Common myeloid progenitor, CD34-positive (primary cell): ENCODE measurements at regions not wholly inside any gene's neighbourhood (a gene's known extent, or its start where the extent isn't known, plus 50 kb on each side); places are given as distances from the start of the nearest gene placed in this dataset.
"Not testable (repeated sequence)": the region's sequence is repeated elsewhere in the genome, so short reads cannot be mapped to it uniquely, and the experiment has no call there.

Source experiments
- CTCF ChIA-PET: fragments of 350-600 bp; sonication (Branson Sonifier 250); formaldehyde crosslinking; loops from one replicate; lab custom pipeline; 2021; ENCODE audit warnings: antibody characterized with exemption; lab: Charles Lee
- POLR2A ChIA-PET: fragments of 350-600 bp; sonication (Branson Sonifier 250); formaldehyde crosslinking; loops from one replicate; lab custom pipeline; 2021; ENCODE audit warnings: antibody characterized with exemption; lab: Charles Lee
- DNase-seq, 3 donors: peaks; one replicate each; pipeline versions ENCODE4 v3.0.0 to v3.0.0-alpha.2; 2013
- H3K27ac ChIP-seq, 2 experiments: 1 replicate in 1 of 2; 2 replicates in 1 of 2; pipeline ENCODE4 v1.7.0; 2013; ENCODE audit warnings: inconsistent platforms in 2 of 2, low read length in 2 of 2, mild to moderate bottlenecking in 2 of 2, low read depth in 1 of 2, moderate library complexity in 1 of 2; ENCODE audit not compliant: severe bottlenecking in 2 of 2, insufficient read depth in 1 of 2, poor library complexity in 1 of 2
- H3K27me3 ChIP-seq, 5 experiments: replicated peaks in 2 of 5; 1 replicate in 3 of 5; 2 replicates in 2 of 5; pipeline versions ENCODE4 v1.6.1 to v1.7.0; 2013; ENCODE audit warnings: low read length in 4 of 5, mild to moderate bottlenecking in 2 of 5, moderate library complexity in 2 of 5, inconsistent platforms in 1 of 5; ENCODE audit not compliant: insufficient read depth in 5 of 5, control insufficient read depth in 4 of 5
- H3K36me3 ChIP-seq, 4 experiments: 1 replicate in 2 of 4; 2 replicates in 2 of 4; pipeline versions ENCODE4 v1.6.1 to v1.7.0; 2013; ENCODE audit warnings: low read length in 3 of 4, control low read depth in 1 of 4, mild to moderate bottlenecking in 1 of 4; ENCODE audit not compliant: control insufficient read depth in 4 of 4, insufficient read depth in 4 of 4
- H3K4me1 ChIP-seq, 4 experiments: 1 replicate in 3 of 4; 2 replicates in 1 of 4; pipeline versions ENCODE4 v1.6.1 to v1.7.1; 2013; ENCODE audit warnings: low read length in 3 of 4, mild to moderate bottlenecking in 3 of 4, control low read depth in 1 of 4, inconsistent platforms in 1 of 4, moderate library complexity in 1 of 4; ENCODE audit not compliant: control insufficient read depth in 4 of 4, insufficient read depth in 4 of 4; ENCODE audit errors: control extremely low read depth in 1 of 4
- H3K4me3 ChIP-seq, 7 experiments: 1 replicate in 4 of 7; 2 replicates in 3 of 7; pipeline versions ENCODE4 v1.5.1 to v1.7.0; 2013; ENCODE audit warnings: mild to moderate bottlenecking in 7 of 7, low read length in 6 of 7, moderate library complexity in 6 of 7, inconsistent platforms in 2 of 7, low read depth in 2 of 7, control low read depth in 1 of 7; ENCODE audit not compliant: insufficient read depth in 4 of 7, control insufficient read depth in 1 of 7; ENCODE audit errors: extremely low read depth in 1 of 7
- H3K9me3 ChIP-seq, 5 experiments: 1 replicate in 4 of 5; 2 replicates in 1 of 5; pipeline versions ENCODE4 v1.6.1 to v1.7.1; 2013; ENCODE audit warnings: low read length in 4 of 5, mild to moderate bottlenecking in 2 of 5, inconsistent platforms in 1 of 5, low read depth in 1 of 5, moderate library complexity in 1 of 5; ENCODE audit not compliant: control insufficient read depth in 4 of 5, insufficient read depth in 2 of 5; ENCODE audit errors: control extremely low read depth in 1 of 5
- WGBS: methylation state at CpG from one replicate; pipeline ENCODE4 v1.1.5; 2013; ENCODE audit not compliant: insufficient coverage; 5-methylcytosine and 5-hydroxymethylcytosine counted together

DNA sequence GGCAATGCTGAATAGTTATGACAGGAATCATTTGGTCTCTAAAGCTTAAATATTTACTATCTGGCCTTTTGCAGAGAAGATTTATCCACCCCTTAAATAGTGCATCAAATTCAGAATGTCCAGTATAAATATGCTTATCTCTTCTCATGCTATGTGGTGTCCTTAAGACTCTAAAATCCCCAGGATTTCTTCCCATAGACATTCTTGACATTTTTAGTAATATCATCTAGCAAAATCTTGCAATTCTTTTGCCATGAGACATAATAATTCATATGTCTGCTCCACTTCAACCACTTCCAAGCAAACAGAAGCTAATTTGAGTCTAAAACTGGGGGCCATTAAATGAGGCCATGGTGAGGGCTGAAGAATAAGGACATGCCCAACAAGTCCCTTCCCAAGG lies 1923.4 kb upstream of the CDH9 start:
- no peaks in the 10 kb centered on the region for H3K27me3 ChIP-seq
- H3K36me3 ChIP-seq, result no peaks in the 10 kb centered on the region
- DNase-seq, result no peak
- H3K4me3 ChIP-seq, result no peak overlapping the region
- ChIA-PET CTCF (no interaction called here), POLR2A (no interaction called here)
- H3K27ac ChIP-seq, result no peak overlapping the region
- H3K4me1 ChIP-seq, result no peaks in the 10 kb centered on the region
- H3K9me3 ChIP-seq, result no peaks in the 10 kb centered on the region

DNA sequence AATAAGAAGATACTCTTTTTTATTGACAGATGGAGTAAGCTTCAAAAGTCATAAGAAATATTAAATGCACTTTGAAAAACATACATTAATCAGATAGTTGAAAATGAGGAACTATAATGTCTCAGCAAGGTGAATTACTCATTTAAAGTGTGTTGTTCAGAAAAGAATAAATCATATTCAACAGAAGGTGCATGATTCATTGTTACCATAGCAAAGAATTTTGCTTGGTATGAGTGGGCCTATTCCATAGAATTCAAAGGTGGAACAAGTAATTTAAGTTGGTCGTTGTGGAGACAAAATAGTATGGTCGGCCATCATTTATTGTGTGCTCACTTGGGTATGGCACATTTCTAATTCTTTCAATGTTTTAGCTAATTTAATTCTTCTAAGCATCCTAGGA lies 1920.2 kb upstream of the CDH9 start:
- ChIA-PET POLR2A (no interaction called here), CTCF (no interaction called here)
- no peak overlapping the region for H3K4me3 ChIP-seq
- no CpG with 5 or more reads among the region's 2 CpGs for WGBS
- no peaks in the 10 kb centered on the region for H3K9me3 ChIP-seq
- DNase-seq, result no peak
- no peak overlapping the region for H3K27ac ChIP-seq
- H3K4me1 ChIP-seq, result no peaks in the 10 kb centered on the region
- no peaks in the 10 kb centered on the region for H3K36me3 ChIP-seq
- no peaks in the 10 kb centered on the region for H3K27me3 ChIP-seq

DNA sequence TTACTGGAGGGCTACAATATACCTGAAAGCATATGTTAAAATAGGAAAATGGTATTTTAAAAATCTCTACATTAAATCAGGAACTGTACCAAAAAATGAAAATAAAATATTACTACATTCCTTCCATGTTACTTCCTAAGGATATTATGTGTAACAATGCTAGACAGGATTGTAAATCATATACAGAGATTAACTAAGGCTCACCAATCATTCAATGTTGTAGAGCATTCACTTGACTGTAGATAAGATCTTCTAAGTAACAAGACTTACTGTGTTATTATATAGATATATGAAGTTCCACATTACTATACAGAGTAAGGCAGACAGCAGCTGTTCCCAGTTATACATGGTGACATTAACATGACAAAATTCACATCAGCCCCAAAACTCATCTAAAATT lies 1919.1 kb upstream of the CDH9 start:
- H3K27me3 ChIP-seq, result no peaks in the 10 kb centered on the region
- no peak overlapping the region for H3K4me3 ChIP-seq
- H3K9me3 ChIP-seq, result no peaks in the 10 kb centered on the region
- no peaks in the 10 kb centered on the region for H3K4me1 ChIP-seq
- H3K27ac ChIP-seq, result no peak overlapping the region
- no peaks in the 10 kb centered on the region for H3K36me3 ChIP-seq
- ChIA-PET POLR2A (no interaction called here), CTCF (no interaction called here)
- DNase-seq, result no peak

DNA sequence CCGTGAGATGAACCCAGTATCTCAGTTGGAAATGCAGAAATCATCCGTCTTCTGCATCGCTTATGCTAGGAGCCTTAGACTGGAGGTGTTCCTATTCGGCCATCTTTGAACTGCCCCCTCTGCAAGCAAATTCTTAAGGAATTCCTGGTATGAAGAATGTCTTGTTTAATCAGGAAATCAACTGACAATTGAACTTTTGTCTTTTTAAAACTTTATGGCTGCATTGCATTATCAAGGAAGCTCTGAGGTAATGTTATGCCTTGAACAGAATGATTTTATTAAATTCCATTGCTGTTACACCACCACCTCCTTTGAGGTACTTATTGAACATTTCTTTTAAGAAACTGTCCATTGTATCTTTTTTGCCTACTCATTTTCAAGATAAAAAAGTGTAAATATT lies 1915.7 kb upstream of the CDH9 start:
- no peak for DNase-seq
- 83% methylated on average over 1 of the region's 4 CpGs for WGBS
- Histone ChIP-seq H3K4me3 (no peak overlapping the region), H3K9me3 (no peaks in the 10 kb centered on the region), H3K36me3 (no peaks in the 10 kb centered on the region), H3K4me1 (no peaks in the 10 kb centered on the region), H3K27me3 (no peaks in the 10 kb centered on the region), H3K27ac (no peak overlapping the region)
- ChIA-PET POLR2A (no interaction called here), CTCF (no interaction called here)

DNA sequence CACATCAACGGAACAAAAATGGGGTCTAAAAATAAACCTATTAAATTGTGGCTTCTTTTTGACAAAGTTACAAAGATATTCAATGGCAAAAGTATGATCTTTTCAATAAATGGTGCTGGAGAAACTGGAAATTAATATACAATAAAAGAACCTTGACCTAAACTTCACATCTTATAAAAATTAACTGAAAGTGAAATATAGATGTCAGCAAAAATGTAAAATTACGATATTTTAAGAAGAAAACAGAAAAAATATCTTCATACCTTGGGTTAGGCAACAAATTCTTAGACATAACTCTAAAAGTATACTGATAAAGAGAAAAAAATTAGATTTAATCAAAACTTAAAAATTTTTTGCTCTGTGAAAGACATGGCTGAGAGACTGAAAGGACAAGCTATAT lies 1909.5 kb upstream of the CDH9 start:
- Histone ChIP-seq H3K27ac (no peak overlapping the region), H3K36me3 (no peaks in the 10 kb centered on the region), H3K9me3 (no peaks in the 10 kb centered on the region), H3K27me3 (no peaks in the 10 kb centered on the region), H3K4me1 (no peaks in the 10 kb centered on the region), H3K4me3 (no peak overlapping the region)
- DNase-seq, result no peak
- WGBS, result no CpG with 5 or more reads among the region's 2 CpGs
- ChIA-PET POLR2A (no interaction called here), CTCF (no interaction called here)

DNA sequence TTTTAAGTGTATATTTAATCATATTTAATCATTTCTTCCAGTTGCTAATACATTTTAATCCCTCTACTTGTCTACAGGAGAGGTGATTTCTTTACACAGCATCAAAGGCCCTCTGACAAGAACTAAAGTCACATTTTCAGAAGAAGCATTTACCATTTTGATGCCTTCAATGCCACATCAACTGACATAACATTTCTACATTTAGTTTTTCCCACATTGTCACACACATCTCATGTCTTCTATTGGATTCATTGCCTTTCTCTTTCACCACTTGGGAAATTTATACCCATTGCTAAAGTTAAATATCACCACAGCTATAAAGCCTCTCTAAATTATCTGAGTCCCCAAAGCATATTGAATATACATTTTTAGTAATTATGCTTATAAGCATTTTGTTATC lies 1907.5 kb upstream of the CDH9 start:
- H3K27ac ChIP-seq, result no peak overlapping the region
- H3K4me1 ChIP-seq, result no peaks in the 10 kb centered on the region
- no peaks in the 10 kb centered on the region for H3K36me3 ChIP-seq
- no peak overlapping the region for H3K4me3 ChIP-seq
- ChIA-PET CTCF (no interaction called here), POLR2A (no interaction called here)
- DNase-seq, result no peak
- no peaks in the 10 kb centered on the region for H3K27me3 ChIP-seq
- no peaks in the 10 kb centered on the region for H3K9me3 ChIP-seq

DNA sequence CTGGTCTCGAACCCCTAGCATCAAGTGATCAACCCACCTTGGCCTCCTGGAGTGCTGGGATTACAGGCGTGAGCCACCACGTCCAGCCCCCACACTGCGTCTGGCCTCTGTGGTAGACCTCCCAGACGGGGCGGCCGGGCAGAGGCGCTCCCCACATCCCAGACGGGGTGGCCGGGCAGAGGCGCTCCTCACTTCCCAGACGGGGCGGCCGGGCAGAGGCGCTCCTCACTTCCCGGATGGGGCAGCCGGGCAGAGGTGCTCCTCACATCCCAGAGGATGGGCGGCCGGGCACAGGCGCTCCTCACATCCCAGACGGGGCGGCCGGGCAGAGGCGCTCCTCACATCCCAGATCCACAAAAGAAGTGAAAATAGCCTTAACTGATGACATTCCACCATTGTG lies 1891.0 kb upstream of the CDH9 start:
- H3K36me3 ChIP-seq, H3K27me3 ChIP-seq, DNase-seq, H3K4me1 ChIP-seq, H3K4me3 ChIP-seq, POLR2A ChIA-PET, H3K27ac ChIP-seq, CTCF ChIA-PET, H3K9me3 ChIP-seq: not testable (repeated sequence)
- 89% methylated on average over 15 of the region's 24 CpGs for WGBS

DNA sequence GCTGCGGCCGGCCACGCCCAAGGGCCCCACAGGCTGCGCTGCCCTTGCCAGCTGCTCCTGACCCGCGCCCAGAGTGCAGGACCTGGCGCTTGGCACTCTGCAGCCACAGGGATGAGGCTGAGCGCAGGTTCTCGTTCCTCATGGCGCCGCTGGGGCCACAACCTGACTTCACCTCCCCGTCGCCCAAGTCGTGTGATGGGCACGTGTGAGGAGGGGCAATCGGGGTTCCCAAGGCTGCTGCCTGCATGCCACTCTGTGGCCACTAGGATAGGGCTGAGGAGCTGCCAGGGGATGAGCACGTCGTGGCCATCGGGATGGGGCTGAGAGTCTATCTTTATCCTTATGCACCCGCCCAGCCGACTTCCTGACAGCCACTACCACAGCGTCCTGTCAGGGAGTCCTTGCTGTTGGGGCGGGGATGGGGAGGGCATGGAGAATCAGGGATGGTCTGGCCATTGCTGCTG lies 1890.0 kb upstream of the CDH9 start:
- WGBS, result 82% methylated on average over 20 of the region's 23 CpGs
- DNase-seq, H3K4me3 ChIP-seq, POLR2A ChIA-PET, CTCF ChIA-PET, H3K27me3 ChIP-seq, H3K27ac ChIP-seq, H3K36me3 ChIP-seq, H3K4me1 ChIP-seq, H3K9me3 ChIP-seq: not testable (repeated sequence)
